ENCODE measurements at regions not wholly inside any gene's neighbourhood (a gene's known extent, or its start where the extent isn't known, plus 50 kb on each side); places are given as distances from the start of the nearest gene placed in this dataset.

DNA sequence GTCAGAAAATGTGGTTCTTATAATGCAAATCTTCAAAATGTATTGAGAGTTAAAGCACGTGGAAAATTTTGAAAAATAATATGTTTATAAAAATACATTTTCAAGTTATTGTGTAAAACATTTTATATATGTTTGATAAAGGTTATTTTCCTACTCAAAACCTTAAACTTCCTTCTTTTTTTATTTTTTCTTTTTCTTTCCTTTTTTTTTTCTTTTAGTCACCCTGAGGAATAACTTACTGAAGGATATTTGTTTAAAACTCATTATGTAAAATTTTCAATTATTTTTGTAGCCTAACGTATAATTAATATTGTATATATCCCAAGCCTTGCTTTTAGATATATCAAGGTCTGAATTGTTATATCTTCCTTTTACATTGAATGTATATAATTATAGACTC, 346.8 kb upstream of the GYPC start:
- Histone ChIP-seq H3K4me1 (ENCODE audit: control insufficient read depth in 4 of 4, insufficient read depth in 4 of 4, low read length in 3 of 4) (peaks cover 0 to 2% (median 0%) of the 10 kb centered on the region in 4 donors), H3K36me3 (ENCODE audit: control insufficient read depth in 4 of 4, insufficient read depth in 3 of 4, low read depth in 1 of 4, low read length in 3 of 4) (no peaks in the 10 kb centered on the region), H3K9ac (ENCODE audit: low read depth in 1 of 2, low read length in 2 of 2) (no peak overlapping the region), H3K27me3 (ENCODE audit: control insufficient read depth in 4 of 4, insufficient read depth in 4 of 4, low read length in 3 of 4) (no peaks in the 10 kb centered on the region), H3K9me3 (ENCODE audit: control insufficient read depth in 4 of 4, low read length in 3 of 4) (no peaks in the 10 kb centered on the region), H3K27ac (ENCODE audit: low read depth in 1 of 2, low read length in 2 of 2) (no peak overlapping the region), H3K4me3 (ENCODE audit: low read depth in 1 of 3, low read length in 3 of 3) (no peak overlapping the region)
- no peak for DNase-seq (ENCODE audit: low spot score)
- 80% methylated on average over 2 of the region's 2 CpGs for WGBS
- TF ChIP-seq FOXA1 (IDR thresholded peaks at IDR 0.05) (no peak), GABPA (IDR thresholded peaks at IDR 0.05 in 1 of 2, conservative IDR thresholded peaks at IDR 0.05 in 1 of 2) (no peak), YY1 (IDR thresholded peaks at IDR 0.05) (no peak), HNF4A (conservative IDR thresholded peaks at IDR 0.05) (no peak), TAF1 (conservative IDR thresholded peaks at IDR 0.05) (no peak), RXRA (IDR thresholded peaks at IDR 0.05) (no peak), NR2F2 (IDR thresholded peaks at IDR 0.05) (no peak), SP1 (IDR thresholded peaks at IDR 0.05) (no peak), ATF3 (IDR thresholded peaks at IDR 0.05) (no peak), HNF4G (IDR thresholded peaks at IDR 0.05) (no peak), REST (IDR thresholded peaks at IDR 0.05) (no peak)
- TF ChIP-seq, protein P1, sequence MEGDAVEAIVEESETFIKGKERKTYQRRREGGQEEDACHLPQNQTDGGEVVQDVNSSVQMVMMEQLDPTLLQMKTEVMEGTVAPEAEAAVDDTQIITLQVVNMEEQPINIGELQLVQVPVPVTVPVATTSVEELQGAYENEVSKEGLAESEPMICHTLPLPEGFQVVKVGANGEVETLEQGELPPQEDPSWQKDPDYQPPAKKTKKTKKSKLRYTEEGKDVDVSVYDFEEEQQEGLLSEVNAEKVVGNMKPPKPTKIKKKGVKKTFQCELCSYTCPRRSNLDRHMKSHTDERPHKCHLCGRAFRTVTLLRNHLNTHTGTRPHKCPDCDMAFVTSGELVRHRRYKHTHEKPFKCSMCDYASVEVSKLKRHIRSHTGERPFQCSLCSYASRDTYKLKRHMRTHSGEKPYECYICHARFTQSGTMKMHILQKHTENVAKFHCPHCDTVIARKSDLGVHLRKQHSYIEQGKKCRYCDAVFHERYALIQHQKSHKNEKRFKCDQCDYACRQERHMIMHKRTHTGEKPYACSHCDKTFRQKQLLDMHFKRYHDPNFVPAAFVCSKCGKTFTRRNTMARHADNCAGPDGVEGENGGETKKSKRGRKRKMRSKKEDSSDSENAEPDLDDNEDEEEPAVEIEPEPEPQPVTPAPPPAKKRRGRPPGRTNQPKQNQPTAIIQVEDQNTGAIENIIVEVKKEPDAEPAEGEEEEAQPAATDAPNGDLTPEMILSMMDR (IDR thresholded peaks at IDR 0.05; ENCODE audit: low read depth, low read length, missing input control) = no peak

- TF ChIP-seq, protein P1 (IDR thresholded peaks at IDR 0.05; ENCODE audit: low read depth, low read length, missing input control) = no peak
- TF ChIP-seq SP1 (IDR thresholded peaks at IDR 0.05) (no peak), NR2F2 (IDR thresholded peaks at IDR 0.05) (no peak), FOXA2 (IDR thresholded peaks at IDR 0.05) (no peak), GABPA (IDR thresholded peaks at IDR 0.05 in 1 of 2, conservative IDR thresholded peaks at IDR 0.05 in 1 of 2) (no peak), RAD21 (IDR thresholded peaks at IDR 0.05) (no peak), EGR1 (IDR thresholded peaks at IDR 0.05; ENCODE audit: low read depth in 2 of 2) (no peak), HNF4A (conservative IDR thresholded peaks at IDR 0.05) (no peak), TAF1 (conservative IDR thresholded peaks at IDR 0.05) (no peak), HNF4G (IDR thresholded peaks at IDR 0.05) (no peak), ZBTB33 (IDR thresholded peaks at IDR 0.05) (no peak), JUND (IDR thresholded peaks at IDR 0.05) (no peak), YY1 (IDR thresholded peaks at IDR 0.05) (no peak), FOXA1 (IDR thresholded peaks at IDR 0.05) (no peak), MAX (IDR thresholded peaks at IDR 0.05) (no peak)
- Histone ChIP-seq H3K4me3 (ENCODE audit: low read depth in 1 of 3, low read length in 3 of 3) (no peak overlapping the region), H3K9me3 (ENCODE audit: control insufficient read depth in 4 of 4, low read length in 3 of 4) (no peaks in the 10 kb centered on the region), H3K27ac (ENCODE audit: low read depth in 1 of 2, low read length in 2 of 2) (no peak overlapping the region), H3K36me3 (ENCODE audit: control insufficient read depth in 4 of 4, insufficient read depth in 3 of 4, low read depth in 1 of 4, low read length in 3 of 4) (no peaks in the 10 kb centered on the region), H3K9ac (ENCODE audit: low read depth in 1 of 2, low read length in 2 of 2) (no peak overlapping the region), H3K4me1 (ENCODE audit: control insufficient read depth in 4 of 4, insufficient read depth in 4 of 4, low read length in 3 of 4) (no peaks in the 10 kb centered on the region), H3K27me3 (ENCODE audit: control insufficient read depth in 4 of 4, insufficient read depth in 4 of 4, low read length in 3 of 4) (peaks cover 0 to 3% (median 0%) of the 10 kb centered on the region in 4 donors)
- 88% methylated on average over 5 of the region's 5 CpGs for WGBS
- DNase-seq (ENCODE audit: low spot score) = no peak
Observed at GRCh38 chr2:126312579-126312978, 343.4 kb upstream of the GYPC start.
